H9 (cell line): ENCODE measurements at regions not wholly inside any gene's neighbourhood (a gene's known extent, or its start where the extent isn't known, plus 50 kb on each side); places are given as distances from the start of the nearest gene placed in this dataset.

Source experiments
- DNase-seq: peaks from one replicate; pipeline ENCODE4 v3.0.0-alpha.2; 2017
- H2AFZ ChIP-seq: one replicate; pipeline ENCODE4 v1.6.1; 2013; ENCODE audit warnings: mild to moderate bottlenecking, low read length, control low read depth, moderate library complexity
- H2AK5ac ChIP-seq: 2 replicates; pipeline ENCODE4 v1.6.1; 2013; ENCODE audit warnings: low read length, control low read depth, mixed read lengths; ENCODE audit not compliant: insufficient read length
- H2BK120ac ChIP-seq: one replicate; pipeline ENCODE4 v1.6.1; 2013; ENCODE audit warnings: low read depth, mild to moderate bottlenecking, low read length, control low read depth, inconsistent platforms; ENCODE audit not compliant: poor library complexity, severe bottlenecking
- H2BK12ac ChIP-seq: 2 replicates; pipeline ENCODE4 v1.6.1; 2013; ENCODE audit warnings: low read length, control low read depth, mixed read lengths, low read depth; ENCODE audit not compliant: insufficient read length
- H2BK15ac ChIP-seq: 2 replicates; pipeline ENCODE4 v1.6.1; 2013; ENCODE audit warnings: low read depth, low read length, control low read depth
- H2BK20ac ChIP-seq: one replicate; pipeline ENCODE4 v1.6.1; 2013; ENCODE audit warnings: low read depth, mild to moderate bottlenecking, low read length, control low read depth, inconsistent platforms; ENCODE audit not compliant: poor library complexity, severe bottlenecking
- H2BK5ac ChIP-seq: 2 replicates; pipeline ENCODE4 v1.6.1; 2013; ENCODE audit warnings: low read length, control low read depth, mixed read lengths; ENCODE audit not compliant: insufficient read length
- H3K14ac ChIP-seq: 2 replicates; pipeline ENCODE4 v1.6.1; 2013; ENCODE audit warnings: low read length, control low read depth; ENCODE audit not compliant: insufficient read depth
- H3K18ac ChIP-seq: 2 replicates; pipeline ENCODE4 v1.6.1; 2013; ENCODE audit warnings: low read depth, mild to moderate bottlenecking, mixed read lengths, low read length, control low read depth; ENCODE audit not compliant: insufficient read length
- H3K23ac ChIP-seq: 2 replicates; pipeline ENCODE4 v1.6.1; 2013; ENCODE audit warnings: low read length, control low read depth, mixed read lengths, low read depth; ENCODE audit not compliant: insufficient read length
- H3K23me2 ChIP-seq: 2 replicates; pipeline ENCODE4 v1.6.1; 2013; ENCODE audit warnings: low read depth, mild to moderate bottlenecking, mixed read lengths, low read length, control low read depth; ENCODE audit not compliant: insufficient read length, poor library complexity, severe bottlenecking
- H3K27ac ChIP-seq: 2 replicates; pipeline ENCODE4 v1.5.1; 2013; ENCODE audit warnings: low read length, control low read depth, mixed read lengths, low read depth; ENCODE audit not compliant: insufficient read length
- H3K27me3 ChIP-seq: 2 replicates; pipeline ENCODE4 v1.6.1; 2013; ENCODE audit warnings: low read length, control low read depth, inconsistent platforms; ENCODE audit not compliant: insufficient read depth
- H3K4ac ChIP-seq: 2 replicates; pipeline ENCODE4 v1.6.1; 2013; ENCODE audit warnings: low read depth, mild to moderate bottlenecking, control low read depth, inconsistent platforms, low read length, moderate library complexity
- H3K4me1 ChIP-seq: 2 replicates; pipeline ENCODE4 v1.6.1; 2013; ENCODE audit warnings: low read length, control low read depth, inconsistent platforms; ENCODE audit not compliant: insufficient read depth
- H3K4me2 ChIP-seq: 2 replicates; pipeline ENCODE4 v1.6.1; 2013; ENCODE audit warnings: low read length, control low read depth, mixed read lengths; ENCODE audit not compliant: insufficient read length, insufficient read depth
- H3K56ac ChIP-seq: 2 replicates; pipeline ENCODE4 v1.6.1; 2013; ENCODE audit warnings: low read depth, mild to moderate bottlenecking, mixed read lengths, low read length, control low read depth; ENCODE audit not compliant: insufficient read length
- H3K79me1 ChIP-seq: 2 replicates; pipeline ENCODE4 v1.6.1; 2013; ENCODE audit warnings: low read depth, mild to moderate bottlenecking, moderate library complexity, low read length, control low read depth, inconsistent platforms; ENCODE audit not compliant: insufficient read depth, poor library complexity, severe bottlenecking
- H3K79me2 ChIP-seq: 2 replicates; pipeline ENCODE4 v1.6.1; 2013; ENCODE audit warnings: low read length, control low read depth, inconsistent platforms; ENCODE audit not compliant: insufficient read depth
- H3K9ac ChIP-seq: 2 replicates; pipeline ENCODE4 v1.6.1; 2013; ENCODE audit warnings: low read length, control low read depth, mixed read lengths; ENCODE audit not compliant: insufficient read length; ENCODE audit errors: extremely low read depth
- H3K9me3 ChIP-seq: one replicate; pipeline ENCODE4 v1.6.1; 2013; ENCODE audit warnings: low read depth, low read length, inconsistent platforms; ENCODE audit not compliant: control insufficient read depth
- H3T11ph ChIP-seq: one replicate; pipeline ENCODE4 v1.6.1; 2013; ENCODE audit warnings: mild to moderate bottlenecking, low read length, control low read depth, inconsistent platforms
- H4K20me1 ChIP-seq: one replicate; pipeline ENCODE4 v1.6.1; 2013; ENCODE audit not compliant: control insufficient read depth, insufficient read length, insufficient read depth
- H4K5ac ChIP-seq: 2 replicates; pipeline ENCODE4 v1.6.1; 2013; ENCODE audit warnings: low read depth, mild to moderate bottlenecking, mixed read lengths, low read length, control low read depth; ENCODE audit not compliant: insufficient read length
- H4K8ac ChIP-seq: replicated peaks from 2 replicates; pipeline ENCODE4 v1.6.1; 2013; ENCODE audit warnings: low read length, control low read depth, mixed read lengths, low read depth; ENCODE audit not compliant: insufficient read length
- H4K91ac ChIP-seq: 2 replicates; pipeline ENCODE4 v1.6.1; 2013; ENCODE audit warnings: low read depth, mild to moderate bottlenecking, moderate library complexity, mixed read lengths, low read length, control low read depth; ENCODE audit not compliant: insufficient read length
- H3K27ac Mint-ChIP-seq, 3 experiments: 2 replicates in 2 of 3; 3 replicates in 1 of 3; pipeline ENCODE4 v1.8.0; 2020 to 2021; ENCODE audit warnings: mixed read lengths in 3 of 3, mild to moderate bottlenecking in 1 of 3, moderate library complexity in 1 of 3
- H3K27me3 Mint-ChIP-seq: 2 replicates; pipeline ENCODE4 v1.8.0; 2021; ENCODE audit warnings: low read depth, mild to moderate bottlenecking, moderate library complexity, mixed read lengths
- H3K36me3 Mint-ChIP-seq, 3 experiments: 2 replicates in 2 of 3; 3 replicates in 1 of 3; pipeline ENCODE4 v1.8.0; 2020 to 2021; ENCODE audit warnings: low read depth in 3 of 3, mixed read lengths in 3 of 3; ENCODE audit not compliant: insufficient read depth in 1 of 3
- H3K4me1 Mint-ChIP-seq, 2 experiments: 2 replicates each; pipeline ENCODE4 v1.8.0; 2020; ENCODE audit warnings: mixed read lengths in 2 of 2
- H3K4me3 Mint-ChIP-seq, 2 experiments: 2 replicates in 1 of 2; 3 replicates in 1 of 2; pipeline ENCODE4 v1.8.0; 2020 to 2021; ENCODE audit warnings: mild to moderate bottlenecking in 2 of 2, mixed read lengths in 2 of 2, moderate library complexity in 1 of 2
- H3K9me3 Mint-ChIP-seq, 2 experiments: 2 replicates in 1 of 2; 3 replicates in 1 of 2; pipeline ENCODE4 v1.8.0; 2020; ENCODE audit warnings: mild to moderate bottlenecking in 2 of 2, mixed read lengths in 2 of 2, moderate library complexity in 1 of 2
- CTCF ChIP-seq: fragments of 200-600 bp; sonication (generic); conservative IDR thresholded peaks from 3 replicates; pipeline ENCODE4 v1.8.0; 2021; ENCODE audit warnings: antibody characterized with exemption, mild to moderate bottlenecking
- WGBS: extraction: QIAGEN DNeasy Blood & Tissue Kit; methylation state at CpG from one replicate; pipeline ENCODE4 v1.1.7; 2013; ENCODE audit warnings: missing lambda C conversion rate, low lambda C conversion rate, mixed read lengths; ENCODE audit not compliant: insufficient read length; ENCODE audit errors: extremely low coverage; 5-methylcytosine and 5-hydroxymethylcytosine counted together

GRCh38 chr2:116061023-116061422 lies 1618.6 kb downstream of the DPP10 start:
- no peak for TF ChIP-seq CTCF
- DNase-seq = no peak
- H3K36me3 Mint-ChIP-seq = no peaks in the 10 kb centered on the region; a peak in 1 of 7 replicates
- H3K18ac ChIP-seq = no peak overlapping the region
- H3K23me2 ChIP-seq = no peaks in the 10 kb centered on the region
- no CpG with 5 or more reads among the region's 5 CpGs for WGBS
- no peak overlapping the region for H3K27ac ChIP-seq
- H4K5ac ChIP-seq = no peak overlapping the region
- no peak overlapping the region for H4K91ac ChIP-seq
- H3K4ac ChIP-seq = no peak overlapping the region
- no peaks in the 10 kb centered on the region for H3K79me1 ChIP-seq
- H2BK12ac ChIP-seq = no peak overlapping the region
- H3K9me3 ChIP-seq = no peaks in the 10 kb centered on the region
- no peak overlapping the region for H3K4me3 Mint-ChIP-seq
- no peak overlapping the region for H3K4me2 ChIP-seq
- H3K14ac ChIP-seq = no peak overlapping the region
- no peaks in the 10 kb centered on the region for H3K79me2 ChIP-seq
- H3K4me1 Mint-ChIP-seq = peaks cover 3 to 9% of the 10 kb centered on the region in 2 experiments
- H2BK120ac ChIP-seq = no peak overlapping the region
- H3K27ac Mint-ChIP-seq = no peak overlapping the region
- H3K23ac ChIP-seq = no peak overlapping the region
- H3K56ac ChIP-seq = no peak overlapping the region
- H3K27me3 Mint-ChIP-seq = no peaks in the 10 kb centered on the region
- no peaks in the 10 kb centered on the region for H4K20me1 ChIP-seq
- no peaks in the 10 kb centered on the region for H3K4me1 ChIP-seq
- H2BK5ac ChIP-seq = no peak overlapping the region
- H3T11ph ChIP-seq = no peak overlapping the region
- H3K9me3 Mint-ChIP-seq = no peaks in the 10 kb centered on the region
- no peak overlapping the region for H2AFZ ChIP-seq
- no peak overlapping the region for H2BK15ac ChIP-seq
- H2BK20ac ChIP-seq = no peak overlapping the region
- no peak overlapping the region for H2AK5ac ChIP-seq
- H3K9ac ChIP-seq = no peak overlapping the region
- no peak overlapping the region for H4K8ac ChIP-seq
- no peaks in the 10 kb centered on the region for H3K27me3 ChIP-seq
